DND-41 (cell line): ENCODE measurements at regions not wholly inside any gene's neighbourhood (a gene's known extent, or its start where the extent isn't known, plus 50 kb on each side); places are given as distances from the start of the nearest gene placed in this dataset.

ENCODE experiments used
- EZH2 ChIP-seq: IDR thresholded peaks from 3 replicates; pipeline ENCODE4 v1.6.1; 2012; ENCODE audit warnings: borderline replicate concordance, low read depth, mild to moderate bottlenecking, moderate library complexity, low read length, inconsistent platforms; ENCODE audit not compliant: severe bottlenecking
- TF ChIP-seq, protein P1 (sequence below): IDR thresholded peaks from 2 replicates; pipeline ENCODE4 v1.5.1; 2012; ENCODE audit warnings: borderline replicate concordance, low read length, moderate library complexity, mild to moderate bottlenecking; ENCODE audit not compliant: poor library complexity, severe bottlenecking; ENCODE audit errors: extremely low read depth

- TF ChIP-seq EZH2: no peak
- TF ChIP-seq, protein P1, sequence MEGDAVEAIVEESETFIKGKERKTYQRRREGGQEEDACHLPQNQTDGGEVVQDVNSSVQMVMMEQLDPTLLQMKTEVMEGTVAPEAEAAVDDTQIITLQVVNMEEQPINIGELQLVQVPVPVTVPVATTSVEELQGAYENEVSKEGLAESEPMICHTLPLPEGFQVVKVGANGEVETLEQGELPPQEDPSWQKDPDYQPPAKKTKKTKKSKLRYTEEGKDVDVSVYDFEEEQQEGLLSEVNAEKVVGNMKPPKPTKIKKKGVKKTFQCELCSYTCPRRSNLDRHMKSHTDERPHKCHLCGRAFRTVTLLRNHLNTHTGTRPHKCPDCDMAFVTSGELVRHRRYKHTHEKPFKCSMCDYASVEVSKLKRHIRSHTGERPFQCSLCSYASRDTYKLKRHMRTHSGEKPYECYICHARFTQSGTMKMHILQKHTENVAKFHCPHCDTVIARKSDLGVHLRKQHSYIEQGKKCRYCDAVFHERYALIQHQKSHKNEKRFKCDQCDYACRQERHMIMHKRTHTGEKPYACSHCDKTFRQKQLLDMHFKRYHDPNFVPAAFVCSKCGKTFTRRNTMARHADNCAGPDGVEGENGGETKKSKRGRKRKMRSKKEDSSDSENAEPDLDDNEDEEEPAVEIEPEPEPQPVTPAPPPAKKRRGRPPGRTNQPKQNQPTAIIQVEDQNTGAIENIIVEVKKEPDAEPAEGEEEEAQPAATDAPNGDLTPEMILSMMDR: no peak
Observed at GRCh38 chr3:127337911-127338531, 50.2 kb upstream of the PRR20G start.
